H1 (cell line): ENCODE measurements at regions not wholly inside any gene's neighbourhood (a gene's known extent, or its start where the extent isn't known, plus 50 kb on each side); places are given as distances from the start of the nearest gene placed in this dataset.

Experiments used
- CTCF ChIA-PET: fragments of 300-600 bp; sonication (Branson Sonifier 250); formaldehyde crosslinking; loops from one replicate; lab custom pipeline; 2021; ENCODE audit not compliant: partially characterized antibody; lab: Charles Lee
- POLR2A ChIA-PET: fragments of 300-600 bp; sonication (Branson Sonifier 250); formaldehyde crosslinking; loops from one replicate; lab custom pipeline; 2021; ENCODE audit warnings: inconsistent platforms; ENCODE audit not compliant: partially characterized antibody; lab: Charles Lee
- DNase-seq, 2 experiments: peaks; one replicate each; pipeline versions ENCODE4 v3.0.0 to v3.0.0-alpha.2; 2010 to 2022; ENCODE audit warnings: low spot score in 2 of 2, low read depth in 1 of 2, mixed read lengths in 1 of 2
- FAIRE-seq: peaks from 2 replicates; lab custom pipeline; 2011; peaks lifted over from hg19 to GRCh38; lab: Jason Lieb, UNC
- H2AFZ ChIP-seq: 2 replicates; pipeline ENCODE4 v1.8.1; 2012; ENCODE audit warnings: low read length, inconsistent platforms
- H2AK5ac ChIP-seq: 2 replicates; pipeline ENCODE4 v1.6.1; 2013; ENCODE audit warnings: low read depth, low read length
- H2BK120ac ChIP-seq: replicated peaks from 2 replicates; pipeline ENCODE3; 2013; ENCODE audit warnings: low read depth, low read length, inconsistent platforms
- H2BK12ac ChIP-seq: 2 replicates; pipeline ENCODE4 v1.6.1; 2013; ENCODE audit warnings: low read depth, low read length
- H2BK15ac ChIP-seq: 2 replicates; pipeline ENCODE4 v1.6.1; 2013; ENCODE audit warnings: low read length
- H2BK20ac ChIP-seq: 2 replicates; pipeline ENCODE4 v1.6.1; 2013; ENCODE audit warnings: low read length
- H2BK5ac ChIP-seq: 2 replicates; pipeline ENCODE4 v1.6.1; 2013; ENCODE audit warnings: low read depth, low read length
- H3K14ac ChIP-seq: 2 replicates; pipeline ENCODE4 v1.6.1; 2013; ENCODE audit warnings: inconsistent platforms; ENCODE audit not compliant: insufficient read length
- H3K18ac ChIP-seq: 2 replicates; pipeline ENCODE4 v1.6.1; 2013; ENCODE audit warnings: low read length; ENCODE audit errors: extremely low read depth
- H3K23ac ChIP-seq: 2 replicates; pipeline ENCODE4 v1.6.1; 2013; ENCODE audit warnings: inconsistent platforms; ENCODE audit not compliant: insufficient read length
- H3K23me2 ChIP-seq: 2 replicates; pipeline ENCODE4 v1.6.1; 2013; ENCODE audit warnings: low read depth, low read length
- H3K27ac ChIP-seq: 2 replicates; pipeline ENCODE4 v1.6.1; 2011; ENCODE audit warnings: low read depth, low read length, inconsistent platforms
- H3K27me3 ChIP-seq, 4 experiments: replicated peaks in 1 of 4; 1 replicate in 1 of 4; 2 replicates in 3 of 4; pipeline versions ENCODE4 v1.6.1 to v1.8.1; 2011 to 2013; ENCODE audit warnings: low read length in 3 of 4, mild to moderate bottlenecking in 3 of 4, inconsistent platforms in 2 of 4, mixed read lengths in 2 of 4, moderate library complexity in 1 of 4; ENCODE audit not compliant: control insufficient read depth in 3 of 4, insufficient read depth in 3 of 4; ENCODE audit errors: extremely low read depth in 1 of 4
- H3K36me3 ChIP-seq, 4 experiments: 2 replicates each; pipeline versions ENCODE4 v1.6.1 to v1.8.1; 2011 to 2013; ENCODE audit warnings: mild to moderate bottlenecking in 4 of 4, low read length in 3 of 4, moderate library complexity in 2 of 4, control low read depth in 1 of 4, inconsistent platforms in 1 of 4; ENCODE audit not compliant: insufficient read depth in 4 of 4, control insufficient read depth in 2 of 4
- H3K4ac ChIP-seq: replicated peaks from 2 replicates; pipeline ENCODE3; 2013; ENCODE audit warnings: low read length, low read depth, mixed read lengths, inconsistent platforms; ENCODE audit not compliant: insufficient read length
- H3K4me1 ChIP-seq, 4 experiments: replicated peaks in 1 of 4; 1 replicate in 1 of 4; 2 replicates in 3 of 4; pipeline versions ENCODE4 v1.6.1 to v1.8.1; 2011 to 2013; ENCODE audit warnings: low read length in 3 of 4, inconsistent platforms in 2 of 4, mixed read lengths in 1 of 4; ENCODE audit not compliant: insufficient read depth in 4 of 4, control insufficient read depth in 3 of 4
- H3K4me2 ChIP-seq, 2 experiments: 2 replicates each; pipeline versions ENCODE4 v1.6.1 to v1.8.1; 2011 to 2013; ENCODE audit warnings: low read depth in 2 of 2, low read length in 2 of 2, control low read depth in 1 of 2, inconsistent platforms in 1 of 2, mild to moderate bottlenecking in 1 of 2; ENCODE audit not compliant: insufficient read depth in 1 of 2
- H3K4me3 ChIP-seq, 4 experiments: fragments of 200-600, 300-600 bp in 1 of 4; sonication (generic), shearing (Covaris generic), sonication (Bioruptor Twin) in 1 of 4; 2 replicates each; pipeline versions ENCODE4 v1.5.1 to v1.8.1; 2011 to 2016; ENCODE audit warnings: low read length in 4 of 4, low read depth in 3 of 4, control low read depth in 2 of 4, inconsistent platforms in 2 of 4, mild to moderate bottlenecking in 2 of 4, mixed read lengths in 1 of 4, moderate library complexity in 1 of 4; ENCODE audit not compliant: insufficient read depth in 2 of 4; ENCODE audit errors: extremely low read depth in 1 of 4
- H3K56ac ChIP-seq: replicated peaks from 2 replicates; pipeline ENCODE3; 2013; ENCODE audit warnings: low read depth, mild to moderate bottlenecking, mixed read lengths, low read length, inconsistent platforms; ENCODE audit not compliant: insufficient read length
- H3K79me1 ChIP-seq: 2 replicates; pipeline ENCODE4 v1.6.1; 2013; ENCODE audit warnings: low read depth, low read length, control low read depth
- H3K79me2 ChIP-seq, 2 experiments: 2 replicates each; pipeline versions ENCODE4 v1.6.1 to v1.8.1; 2012 to 2013; ENCODE audit warnings: low read length in 2 of 2, mild to moderate bottlenecking in 2 of 2, inconsistent platforms in 1 of 2; ENCODE audit not compliant: insufficient read depth in 2 of 2, control insufficient read depth in 1 of 2
- H3K9ac ChIP-seq, 4 experiments: replicated peaks in 1 of 4; 1 replicate in 1 of 4; 2 replicates in 3 of 4; pipeline versions ENCODE4 v1.6.1 to v1.8.1; 2011 to 2013; ENCODE audit warnings: low read depth in 3 of 4, low read length in 3 of 4, control low read depth in 2 of 4, mild to moderate bottlenecking in 2 of 4, moderate library complexity in 2 of 4, inconsistent platforms in 1 of 4; ENCODE audit errors: extremely low read depth in 1 of 4
- H3K9me3 ChIP-seq, 2 experiments: 2 replicates each; pipeline versions ENCODE4 v1.6.1 to v1.8.1; 2012 to 2013; ENCODE audit warnings: mild to moderate bottlenecking in 2 of 2, moderate library complexity in 2 of 2, control low read depth in 1 of 2, inconsistent platforms in 1 of 2, low read depth in 1 of 2, low read length in 1 of 2, mixed read lengths in 1 of 2; ENCODE audit not compliant: insufficient read depth in 2 of 2
- H4K20me1 ChIP-seq, 2 experiments: replicated peaks in 1 of 2; 2 replicates each; pipeline versions ENCODE3 to v1.8.1; 2011 to 2013; ENCODE audit warnings: inconsistent platforms in 2 of 2, low read length in 2 of 2, mild to moderate bottlenecking in 1 of 2; ENCODE audit not compliant: insufficient read depth in 2 of 2, control insufficient read depth in 1 of 2
- H4K5ac ChIP-seq: 2 replicates; pipeline ENCODE4 v1.6.1; 2013; ENCODE audit warnings: low read length, low read depth, mixed read lengths, inconsistent platforms; ENCODE audit not compliant: insufficient read length
- H4K8ac ChIP-seq: 2 replicates; pipeline ENCODE4 v1.8.0; 2013; ENCODE audit warnings: mild to moderate bottlenecking, moderate library complexity, low read length, inconsistent platforms; ENCODE audit not compliant: insufficient read depth; ENCODE audit errors: extremely low read depth
- H4K91ac ChIP-seq: replicated peaks from 2 replicates; pipeline ENCODE3; 2013; ENCODE audit warnings: low read length, mixed read lengths, inconsistent platforms; ENCODE audit not compliant: insufficient read length
- ASH2L ChIP-seq: fragments of 200-600, 300-600 bp; sonication (generic); IDR thresholded peaks from one replicate; pipeline ENCODE4 v1.7.1; 2017; ENCODE audit warnings: low read length
- CBX5 ChIP-seq: fragments of 300-800, 300-1000 bp; sonication (generic); IDR thresholded peaks from 2 replicates; pipeline ENCODE4 v1.7.1; 2016; ENCODE audit warnings: antibody characterized with exemption, low read length, low read depth
- TAF7 ChIP-seq: optimal IDR thresholded peaks from 2 replicates; pipeline ENCODE3; 2011; ENCODE audit warnings: low read depth, mild to moderate bottlenecking, inconsistent platforms, low read length, moderate library complexity, borderline replicate concordance
- WGBS, 2 experiments: shearing (Covaris generic) in 1 of 2; methylation state at CpG; one replicate each; pipeline versions ENCODE4 v1.1.6 to v1.1.7; 2013 to 2015; ENCODE audit warnings: low lambda C conversion rate in 2 of 2, mixed read lengths in 2 of 2, inconsistent platforms in 1 of 2, low coverage in 1 of 2, missing lambda C conversion rate in 1 of 2; ENCODE audit not compliant: insufficient replicate concordance in 2 of 2, insufficient coverage in 1 of 2, insufficient read length in 1 of 2; ENCODE audit errors: extremely low coverage in 1 of 2, missing lambda C conversion rate in 1 of 2; 5-methylcytosine and 5-hydroxymethylcytosine counted together

- H4K8ac ChIP-seq, result no peak overlapping the region
- H4K5ac ChIP-seq, result no peak overlapping the region
- H2BK12ac ChIP-seq, result peak overlapping the region; percentile 62; the same call in 1 of the 2 replicates
- H3K9me3 ChIP-seq, result no peaks in the 10 kb centered on the region
- H2BK20ac ChIP-seq, result peak overlapping the region; percentile 75
- no peak overlapping the region for H3K27ac ChIP-seq
- DNase-seq (no peak), FAIRE-seq (no peak)
- 91% methylated on average over 3 of the region's 3 CpGs; no CpG with 5 or more reads in 1 of the 2 experiments for WGBS, 2 experiments
- H3K27me3 ChIP-seq, result no peaks in the 10 kb centered on the region
- H3K9ac ChIP-seq, result no peak overlapping the region
- H3K56ac ChIP-seq, result no peak overlapping the region
- no peak overlapping the region for H2BK5ac ChIP-seq
- no peaks in the 10 kb centered on the region for H3K79me2 ChIP-seq
- ChIA-PET POLR2A (interaction anchor here (1.2 kb wide), 1 partner anchor 11 kb away, joined by 3 read pairs; no protein-coding TSS in a partner anchor), CTCF (no interaction called here)
- H3K36me3 ChIP-seq, result no peaks in the 10 kb centered on the region
- H4K91ac ChIP-seq, result no peak overlapping the region
- no peak overlapping the region for H3K23ac ChIP-seq
- H3K23me2 ChIP-seq, result no peaks in the 10 kb centered on the region
- no peak overlapping the region for H2BK120ac ChIP-seq
- no peaks in the 10 kb centered on the region for H4K20me1 ChIP-seq
- no peak overlapping the region for H2BK15ac ChIP-seq
- no peaks in the 10 kb centered on the region for H3K79me1 ChIP-seq
- no peak overlapping the region for H2AFZ ChIP-seq
- H3K4ac ChIP-seq, result no peak overlapping the region
- H3K18ac ChIP-seq, result no peak overlapping the region
- peak overlapping the region; percentile 5; the same call in 1 of the 2 replicates for H2AK5ac ChIP-seq
- no peak overlapping the region for H3K4me2 ChIP-seq
- no peak overlapping the region for H3K4me3 ChIP-seq
- no peak for TF ChIP-seq TAF7
- TF ChIP-seq ASH2L, result no peak
- TF ChIP-seq CBX5, result no peak
- no peak overlapping the region for H3K14ac ChIP-seq
- peaks cover 0 to 6% (median 4%) of the 10 kb centered on the region in 4 experiments; a peak in 6 of 7 replicates for H3K4me1 ChIP-seq
Observed at GRCh38 chr7:131221061-131221460, 106.6 kb upstream of the MKLN1 start.
